ENCODE measurements at regions not wholly inside any gene's neighbourhood (a gene's known extent, or its start where the extent isn't known, plus 50 kb on each side); places are given as distances from the start of the nearest gene placed in this dataset.
"Not testable (repeated sequence)": the region's sequence is repeated elsewhere in the genome, so short reads cannot be mapped to it uniquely, and the experiment has no call there.

- DNase-seq: no peak
These were observed 298.6 kb upstream of the MEF2C start for GRCh38 chr5:89181546-89181945.

DNA sequence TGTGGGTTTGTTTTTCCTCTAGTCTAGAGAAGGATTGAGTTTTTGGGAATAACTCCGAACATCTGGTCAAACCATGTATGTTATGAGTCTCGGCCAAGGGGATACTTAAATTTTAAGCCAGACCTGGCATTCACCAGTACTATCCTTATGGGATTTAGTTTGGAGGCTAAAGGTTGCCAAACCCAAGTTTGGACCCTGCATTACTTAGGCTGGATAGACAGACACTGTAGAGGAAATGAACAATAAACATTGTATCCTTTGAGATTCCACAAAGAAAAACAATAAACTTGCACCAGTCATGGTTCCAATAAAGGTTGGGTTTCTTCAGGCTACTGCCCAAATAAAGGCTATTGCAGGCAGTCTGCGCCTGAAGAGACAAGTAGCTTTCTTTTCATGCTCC, 296.7 kb upstream of the MEF2C start:
- DNase-seq: no peak

DNA sequence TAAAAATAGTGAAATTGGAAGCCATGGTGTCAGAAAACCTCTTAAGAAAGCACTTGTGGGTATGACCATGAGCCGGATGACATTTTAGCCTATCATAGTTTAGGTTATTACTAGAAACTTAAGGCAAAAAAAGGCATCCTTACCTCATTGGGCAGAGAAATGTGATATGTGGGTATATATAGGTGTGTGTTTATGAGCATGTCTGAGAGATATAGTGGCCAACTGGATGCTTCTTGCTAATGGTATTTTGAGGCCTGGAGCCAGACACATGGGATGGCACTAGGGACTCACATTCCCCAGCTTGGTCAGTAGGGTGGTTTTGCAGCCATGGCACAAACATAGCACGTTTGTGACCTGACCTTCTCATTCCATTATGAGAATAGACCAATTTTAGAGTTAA, 295.6 kb upstream of the MEF2C start:
- DNase-seq: no peak

- DNase-seq: no peak
These were observed 290.5 kb upstream of the MEF2C start for GRCh38 chr5:89173528-89173927.

GRCh38 chr5:89168766-89169165, 285.8 kb upstream of the MEF2C start:
- DNase-seq: no peak

DNA sequence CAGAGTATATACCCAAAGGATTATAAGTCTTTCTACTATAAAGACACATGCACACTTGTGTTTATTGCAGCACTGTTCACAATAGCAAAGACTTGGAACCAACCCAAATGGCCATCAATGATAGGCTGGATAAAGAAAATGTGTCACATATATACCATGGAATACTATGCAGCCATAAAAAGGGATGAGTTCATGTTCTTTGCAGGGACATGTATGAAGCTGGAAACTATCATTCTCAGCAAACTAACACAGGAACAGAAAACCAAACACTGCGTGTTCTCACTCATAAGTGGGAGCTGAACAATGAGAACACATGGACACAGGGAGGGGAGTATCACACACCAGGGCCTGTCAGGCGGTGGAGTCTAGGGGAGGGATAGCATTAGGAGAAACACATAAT, 281.7 kb upstream of the MEF2C start:
- DNase-seq: not testable (repeated sequence)

GRCh38 chr5:89156226-89156625, 273.2 kb upstream of the MEF2C start:
- no peak for DNase-seq

DNA sequence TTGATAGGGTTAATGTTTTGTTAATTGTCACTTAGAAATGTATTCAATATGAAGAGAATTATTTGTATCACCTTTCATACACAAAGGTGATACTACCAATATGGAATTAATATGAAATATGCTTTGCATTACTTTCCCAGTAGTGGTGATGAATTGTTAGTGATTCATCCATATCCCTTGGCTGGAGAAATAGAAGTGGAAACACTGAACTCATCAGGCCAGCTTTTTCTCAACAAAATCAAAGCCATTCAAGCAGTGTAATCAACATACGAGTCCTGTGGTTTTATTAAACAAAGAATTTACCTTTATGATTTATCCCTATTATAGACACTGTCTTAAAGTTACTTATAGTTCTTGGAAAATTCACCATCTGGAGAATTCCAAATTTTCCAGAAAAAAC, 264.0 kb upstream of the MEF2C start:
- DNase-seq: no peak

- DNase-seq: no peak
These were observed 254.2 kb upstream of the MEF2C start for GRCh38 chr5:89137148-89137547.

DNA sequence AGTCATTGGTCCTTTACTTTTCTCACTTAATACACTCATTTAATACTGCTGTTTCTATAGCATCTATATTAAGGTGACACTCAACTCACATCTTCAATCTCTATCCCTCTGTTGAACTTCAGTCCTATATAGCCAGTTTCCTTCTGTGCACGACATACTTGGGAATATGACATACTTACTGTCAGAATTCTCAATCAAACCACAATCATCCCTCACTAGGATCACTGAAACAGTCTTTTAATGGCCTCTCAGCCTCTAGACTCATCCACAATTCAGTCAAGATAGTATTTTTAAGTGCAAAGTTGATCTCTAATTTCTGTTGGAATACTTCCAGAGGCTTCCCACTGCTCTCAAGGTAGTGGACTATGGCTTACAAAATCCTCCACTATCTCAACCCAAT, 251.0 kb upstream of the MEF2C start:
- DNase-seq: no peak

- no peak for DNase-seq
These were observed 250.1 kb upstream of the MEF2C start for GRCh38 chr5:89133129-89133528.

- DNase-seq: no peak
These were observed 247.9 kb upstream of the MEF2C start for GRCh38 chr5:89130851-89131250.

DNA sequence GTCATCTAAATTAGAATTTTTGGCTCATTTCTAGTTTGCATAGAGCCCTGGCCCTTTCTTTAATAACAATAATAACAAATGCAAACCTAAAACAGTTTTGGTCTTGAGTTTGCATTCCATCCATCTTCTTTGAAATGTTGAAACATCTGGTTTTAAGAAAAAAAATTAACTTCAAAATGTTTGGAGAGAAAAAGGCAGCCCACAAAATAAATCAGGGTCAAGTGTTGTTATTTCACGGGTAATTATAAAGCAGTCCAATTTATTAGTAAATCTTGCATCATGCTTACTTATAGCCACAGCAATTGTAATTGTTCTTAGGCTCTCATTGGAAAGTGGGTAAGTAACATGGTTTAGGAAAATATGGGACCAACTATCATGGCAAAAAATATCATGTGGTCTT, 247.0 kb upstream of the MEF2C start:
- DNase-seq: no peak

DNA sequence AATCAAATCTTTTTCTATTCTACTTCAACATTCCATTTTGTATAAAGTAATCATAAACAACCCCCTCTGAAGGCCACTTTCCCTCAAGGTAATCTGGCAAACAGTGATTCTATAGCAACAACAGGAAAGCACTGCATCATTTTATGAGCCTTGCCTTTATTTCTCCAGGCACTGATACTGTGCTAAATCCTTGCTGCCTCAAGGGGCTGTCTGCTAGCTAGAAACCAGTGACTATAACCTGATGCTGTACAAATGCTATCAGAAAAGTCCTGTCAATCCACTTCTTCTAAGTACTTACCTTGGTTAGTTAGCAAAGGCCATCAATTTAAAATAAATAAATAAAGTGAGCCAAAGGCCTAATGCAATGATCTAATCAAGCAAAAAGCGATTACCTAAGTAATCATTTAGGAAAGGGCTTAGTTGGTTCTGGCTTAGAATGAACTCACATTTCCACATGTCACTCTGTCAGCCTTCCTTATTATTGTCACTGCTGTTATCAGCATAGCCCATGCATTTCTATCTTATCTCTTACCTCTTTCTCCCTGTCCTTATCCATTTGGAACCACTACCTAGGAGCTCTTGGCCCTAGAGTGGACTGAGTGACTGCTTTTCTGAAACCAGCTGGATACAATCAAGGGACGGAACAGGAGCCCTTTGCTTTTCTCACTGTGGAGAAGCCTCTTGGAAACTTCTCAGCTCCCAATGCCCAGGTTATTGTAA, 246.1 kb upstream of the MEF2C start:
- DNase-seq: no peak

DNA sequence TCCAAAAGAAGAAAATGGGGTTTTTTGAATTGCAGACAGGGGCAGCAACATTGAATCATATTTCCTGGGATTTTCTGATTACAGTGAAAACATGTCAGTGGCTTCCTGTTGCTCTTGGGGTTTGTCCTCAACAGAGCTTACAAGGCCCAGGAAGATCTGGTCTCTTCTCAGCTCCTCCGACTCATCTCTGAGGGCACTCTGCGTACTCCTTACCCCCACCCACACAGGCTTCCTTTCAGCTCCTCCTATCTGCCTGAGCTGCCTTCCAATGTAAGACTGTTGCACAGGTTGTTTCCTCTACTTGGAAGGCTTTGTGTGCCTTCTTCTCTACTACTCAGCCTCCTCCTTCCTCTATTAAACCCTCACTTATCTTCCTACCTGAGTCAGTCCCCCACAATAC, 245.1 kb upstream of the MEF2C start:
- DNase-seq: no peak

DNA sequence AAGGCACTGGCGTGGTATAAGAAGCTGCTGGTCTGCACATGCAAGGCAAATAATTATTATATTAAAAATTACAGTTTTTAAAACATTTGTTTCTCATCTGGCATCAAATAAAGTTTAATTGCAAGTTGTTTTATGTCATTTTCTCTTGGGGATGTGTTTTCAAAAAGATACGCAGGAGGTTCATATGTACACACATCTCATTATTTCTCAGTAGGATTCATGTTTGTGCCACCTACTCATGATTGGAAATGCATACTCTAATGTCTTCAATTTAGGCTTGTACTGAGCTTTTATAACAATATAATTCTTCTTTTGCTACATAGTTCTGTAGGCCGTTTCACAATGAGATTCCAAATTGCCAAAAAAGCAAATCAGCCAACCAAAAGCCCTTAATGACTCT, 244.2 kb upstream of the MEF2C start:
- no peak for DNase-seq

DNA sequence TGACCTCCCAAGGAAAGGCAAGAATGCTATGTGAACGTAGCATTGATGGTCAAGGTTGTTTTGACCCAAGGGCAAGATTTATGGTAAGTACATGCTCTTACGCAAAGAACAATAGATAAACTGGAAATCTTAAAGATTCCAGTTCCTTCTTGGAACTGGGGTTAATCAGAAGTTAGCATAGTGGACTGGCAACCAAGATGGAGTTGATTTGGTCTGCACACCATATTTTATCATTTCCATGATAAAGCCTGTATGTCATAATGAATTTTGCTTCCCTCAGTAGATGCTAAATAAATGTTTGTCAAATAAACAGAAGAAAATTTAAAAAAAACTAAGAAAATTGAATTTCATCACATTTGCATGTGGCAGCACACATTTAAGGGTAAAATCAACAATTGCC, 242.4 kb upstream of the MEF2C start:
- no peak for DNase-seq

GRCh38 chr5:89123581-89123980, 240.6 kb upstream of the MEF2C start:
- no peak for DNase-seq

GRCh38 chr5:89120719-89121118, 237.7 kb upstream of the MEF2C start:
- no peak for DNase-seq

GRCh38 chr5:89117124-89117644, 234.2 kb upstream of the MEF2C start:
- no peak for DNase-seq

- no peak for DNase-seq
These were observed 228.1 kb upstream of the MEF2C start for GRCh38 chr5:89110916-89111646.

- DNase-seq: no peak
These were observed 223.5 kb upstream of the MEF2C start for GRCh38 chr5:89106480-89106879.

DNA sequence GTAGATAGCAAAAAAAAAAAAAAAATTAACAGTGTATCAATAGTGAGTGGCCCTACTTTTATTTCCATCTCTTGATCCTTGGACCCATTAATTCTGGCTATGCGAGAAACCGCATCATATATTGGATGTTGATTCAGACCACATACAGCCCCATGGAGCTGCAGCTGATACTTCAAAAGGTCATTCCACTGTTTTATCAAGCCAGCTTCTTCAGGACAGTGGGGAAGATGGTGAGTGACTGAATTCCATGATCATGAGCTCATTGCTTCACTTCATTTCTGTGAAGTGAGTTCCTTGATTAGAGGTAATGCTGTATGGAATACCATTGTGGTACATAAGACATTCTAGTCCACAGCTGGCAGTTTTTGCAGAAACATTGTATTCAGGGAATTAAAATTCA, 222.9 kb upstream of the MEF2C start:
- DNase-seq: no peak

DNA sequence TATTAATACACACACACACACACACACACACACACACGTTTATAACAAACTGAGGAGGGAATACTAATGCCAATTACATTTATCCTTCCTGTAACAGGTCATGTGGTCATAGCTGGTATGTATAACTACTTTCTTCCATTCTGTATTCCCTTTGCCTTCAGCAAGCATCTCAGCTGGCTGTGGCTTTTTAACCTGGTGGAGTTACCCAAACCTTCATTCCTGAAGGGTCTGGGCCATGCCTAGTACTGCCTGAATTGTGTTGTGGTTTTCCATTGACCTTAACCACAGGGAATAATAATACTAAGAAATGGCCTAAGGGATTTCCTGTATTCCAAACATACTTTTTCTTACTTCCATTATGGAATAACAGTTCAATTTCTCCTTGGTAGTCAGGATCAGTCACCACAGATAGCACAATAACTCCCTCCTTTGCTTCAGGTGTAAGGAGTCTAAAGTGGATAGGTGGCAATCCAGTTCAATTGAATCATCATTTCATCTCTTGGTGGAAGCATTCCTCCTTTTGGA, 222.2 kb upstream of the MEF2C start:
- DNase-seq: no peak
